Stomach smooth muscle (tissue), 2 donors: ENCODE measurements at regions not wholly inside any gene's neighbourhood (a gene's known extent, or its start where the extent isn't known, plus 50 kb on each side); places are given as distances from the start of the nearest gene placed in this dataset.

Source experiments
- H3K27ac ChIP-seq: one replicate; pipeline ENCODE4 v1.7.0; 2013; ENCODE audit warnings: mild to moderate bottlenecking, low read length, inconsistent platforms
- H3K27me3 ChIP-seq, 2 donors: one replicate each; pipeline ENCODE4 v1.7.0; 2013; ENCODE audit warnings: low read length in 2 of 2; ENCODE audit not compliant: insufficient read depth in 2 of 2, control insufficient read depth in 1 of 2
- H3K36me3 ChIP-seq, 2 donors: one replicate each; pipeline ENCODE4 v1.7.0; 2013; ENCODE audit warnings: low read length in 2 of 2; ENCODE audit not compliant: control insufficient read depth in 2 of 2, insufficient read depth in 2 of 2
- H3K4me1 ChIP-seq: one replicate; pipeline ENCODE4 v1.7.0; 2013; ENCODE audit warnings: low read length; ENCODE audit not compliant: control insufficient read depth, insufficient read depth
- H3K4me3 ChIP-seq, 2 donors: one replicate each; pipeline ENCODE4 v1.7.0; 2013; ENCODE audit warnings: low read length in 2 of 2
- H3K9ac ChIP-seq, 2 donors: one replicate each; pipeline ENCODE4 v1.7.0; 2013; ENCODE audit warnings: low read length in 2 of 2, mild to moderate bottlenecking in 1 of 2
- H3K9me3 ChIP-seq, 2 donors: one replicate each; pipeline ENCODE4 v1.7.0; 2013; ENCODE audit warnings: low read length in 2 of 2; ENCODE audit not compliant: control insufficient read depth in 2 of 2
- donor health status: healthy.
- donor health status: Pancreatic carcinoma.

GRCh38 chr2:107285621-107286299 is 399.8 kb upstream of the ST6GAL2 start:
- H3K9ac ChIP-seq = no peak overlapping the region
- no peaks in the 10 kb centered on the region for H3K4me1 ChIP-seq
- no peaks in the 10 kb centered on the region for H3K36me3 ChIP-seq

DNA sequence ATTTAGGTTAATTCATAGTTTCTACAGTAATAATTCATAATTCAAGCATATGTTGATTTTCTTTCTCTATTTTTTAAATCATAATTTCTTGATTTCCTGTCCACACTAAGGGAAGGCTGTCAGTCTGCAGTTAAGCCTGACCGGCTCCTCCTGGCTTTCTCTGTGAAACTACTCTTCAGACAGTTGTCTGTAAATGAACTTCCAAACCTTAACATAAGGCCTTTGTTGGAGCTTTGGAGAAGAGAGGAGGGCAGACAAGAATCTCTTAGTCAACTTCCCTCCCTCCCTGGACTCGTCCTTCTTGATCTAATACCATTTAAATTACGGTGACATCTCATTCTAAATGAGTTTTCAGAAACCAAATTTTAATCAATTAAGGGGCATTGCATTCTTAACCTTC is 404.1 kb upstream of the ST6GAL2 start:
- Histone ChIP-seq H3K4me3 (no peak overlapping the region), H3K27ac (no peak overlapping the region), H3K9ac (no peak overlapping the region), H3K4me1 (no peaks in the 10 kb centered on the region), H3K9me3 (no peaks in the 10 kb centered on the region), H3K27me3 (no peaks in the 10 kb centered on the region), H3K36me3 (no peaks in the 10 kb centered on the region)

More at GRCh38 chr2:107285621-107286299, 399.8 kb upstream of the ST6GAL2 start:
- H3K27me3 ChIP-seq = no peaks in the 10 kb centered on the region
- no peak overlapping the region for H3K4me3 ChIP-seq
- no peaks in the 10 kb centered on the region for H3K9me3 ChIP-seq
- H3K27ac ChIP-seq = no peak overlapping the region

- H3K4me3 ChIP-seq = no peak overlapping the region
- H3K4me1 ChIP-seq = no peaks in the 10 kb centered on the region
- H3K9ac ChIP-seq = no peak overlapping the region
- no peak overlapping the region for H3K27ac ChIP-seq
- no peaks in the 10 kb centered on the region for H3K9me3 ChIP-seq
- H3K27me3 ChIP-seq = peaks cover 0 to 3% of the 10 kb centered on the region in 2 donors
- H3K36me3 ChIP-seq = no peaks in the 10 kb centered on the region
Measured at GRCh38 chr2:107303964-107304363, 418.0 kb upstream of the ST6GAL2 start.

DNA sequence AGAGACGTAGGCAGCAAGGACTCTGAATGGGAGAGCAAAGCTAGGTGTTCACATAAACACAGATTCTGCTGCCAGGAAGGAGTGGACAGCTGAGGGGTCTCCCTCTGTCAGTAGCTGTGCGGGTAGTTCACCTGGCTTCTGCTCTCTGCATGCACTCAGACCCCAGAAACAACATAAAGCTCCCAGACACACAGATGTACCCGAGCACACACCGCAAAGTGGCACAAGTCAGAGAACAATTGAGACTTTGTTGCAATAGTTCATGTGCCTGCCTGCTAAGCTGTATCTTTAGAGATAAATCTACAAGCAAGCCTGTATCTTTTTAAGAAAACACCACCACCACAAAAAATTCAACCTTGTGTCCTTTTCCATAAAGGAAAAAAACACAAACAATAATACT is 420.0 kb upstream of the ST6GAL2 start:
- no peak overlapping the region for H3K9ac ChIP-seq
- no peaks in the 10 kb centered on the region for H3K36me3 ChIP-seq
- no peak overlapping the region for H3K4me3 ChIP-seq
- H3K27ac ChIP-seq = no peak overlapping the region
- no peaks in the 10 kb centered on the region for H3K9me3 ChIP-seq
- peaks cover 0 to 3% of the 10 kb centered on the region in 2 donors for H3K27me3 ChIP-seq
- no peaks in the 10 kb centered on the region for H3K4me1 ChIP-seq

DNA sequence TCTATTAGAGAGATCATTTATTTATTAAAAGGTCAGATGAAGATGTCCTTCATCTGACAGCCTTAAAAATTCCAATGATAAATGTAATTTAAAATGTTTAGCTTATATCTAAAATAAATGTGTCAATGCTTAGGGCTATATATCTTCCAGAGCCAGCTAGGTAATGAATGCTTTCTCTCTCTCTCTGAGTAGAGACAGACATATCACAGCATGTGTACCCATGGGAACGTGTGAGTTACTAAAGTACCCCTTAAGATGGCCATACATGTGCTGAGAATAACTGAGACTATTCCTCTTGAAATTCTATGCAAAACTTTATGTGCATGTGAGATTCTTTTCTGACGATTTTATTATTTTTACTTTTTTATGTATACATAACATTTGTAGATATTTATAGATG is 420.9 kb upstream of the ST6GAL2 start:
- no peak overlapping the region for H3K27ac ChIP-seq
- H3K9ac ChIP-seq = no peak overlapping the region
- H3K27me3 ChIP-seq = peaks cover 0 to 3% of the 10 kb centered on the region in 2 donors
- H3K4me1 ChIP-seq = no peaks in the 10 kb centered on the region
- H3K4me3 ChIP-seq = no peak overlapping the region
- no peaks in the 10 kb centered on the region for H3K9me3 ChIP-seq
- no peaks in the 10 kb centered on the region for H3K36me3 ChIP-seq

- Histone ChIP-seq H3K4me1 (no peaks in the 10 kb centered on the region), H3K4me3 (no peak overlapping the region), H3K27me3 (peaks cover 0 to 3% of the 10 kb centered on the region in 2 donors), H3K36me3 (no peaks in the 10 kb centered on the region), H3K9ac (no peak overlapping the region), H3K9me3 (no peaks in the 10 kb centered on the region), H3K27ac (no peak overlapping the region)
Measured at GRCh38 chr2:107308835-107309234, 422.9 kb upstream of the ST6GAL2 start.

DNA sequence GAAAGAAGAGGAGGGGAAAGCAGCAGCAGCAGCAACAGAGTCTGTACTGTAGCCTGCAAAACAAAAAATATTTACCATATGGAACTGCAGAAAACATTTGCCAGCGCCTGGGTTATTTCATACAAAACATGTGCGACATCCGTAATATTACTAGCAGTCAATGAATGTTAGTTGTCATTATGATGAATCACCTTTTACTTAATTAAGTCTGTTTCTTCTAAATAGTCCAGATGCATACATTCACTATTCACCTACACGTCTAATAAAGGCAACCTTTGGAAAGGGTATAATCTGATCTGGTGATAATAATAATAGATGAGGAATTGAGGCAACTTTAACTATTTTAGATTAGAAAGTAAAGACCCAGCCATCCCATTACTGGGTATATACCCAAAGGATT is 426.3 kb upstream of the ST6GAL2 start:
- H3K36me3 ChIP-seq = no peaks in the 10 kb centered on the region
- H3K27ac ChIP-seq = no peak overlapping the region
- no peaks in the 10 kb centered on the region for H3K4me1 ChIP-seq
- no peaks in the 10 kb centered on the region for H3K27me3 ChIP-seq
- no peak overlapping the region for H3K4me3 ChIP-seq
- H3K9me3 ChIP-seq = no peaks in the 10 kb centered on the region
- H3K9ac ChIP-seq = no peak overlapping the region

DNA sequence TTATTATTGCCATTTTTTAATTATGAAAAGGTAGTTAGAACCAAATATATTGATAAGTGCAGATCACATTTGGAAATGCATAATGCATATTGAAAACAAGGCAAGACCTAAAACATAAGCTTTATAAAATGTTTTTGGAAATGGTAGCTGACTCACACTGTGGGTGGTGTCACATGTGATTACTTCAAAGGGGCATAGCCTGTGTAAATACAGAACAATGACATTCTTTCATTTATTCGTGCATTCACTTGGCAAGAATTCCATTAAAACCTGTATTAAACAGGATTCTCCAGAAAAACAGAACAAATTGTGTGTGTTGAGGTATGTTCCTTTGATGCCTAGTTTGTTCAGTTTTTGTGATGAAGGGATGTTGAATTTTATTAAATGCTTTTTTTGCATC is 427.3 kb upstream of the ST6GAL2 start:
- Histone ChIP-seq H3K9me3 (no peaks in the 10 kb centered on the region), H3K9ac (no peak overlapping the region)

GRCh38 chr2:107320881-107321280 is 434.9 kb upstream of the ST6GAL2 start:
- H3K4me3 ChIP-seq = no peak overlapping the region
- H3K27me3 ChIP-seq = no peaks in the 10 kb centered on the region
- H3K36me3 ChIP-seq = no peaks in the 10 kb centered on the region
- no peak overlapping the region for H3K9ac ChIP-seq
- H3K27ac ChIP-seq = no peak overlapping the region
- H3K9me3 ChIP-seq = no peaks in the 10 kb centered on the region
- H3K4me1 ChIP-seq = no peaks in the 10 kb centered on the region

More for the DNA sequence above, 427.3 kb upstream of the ST6GAL2 start:
- Histone ChIP-seq H3K4me1 (no peaks in the 10 kb centered on the region), H3K36me3 (no peaks in the 10 kb centered on the region), H3K4me3 (no peak overlapping the region), H3K27ac (no peak overlapping the region), H3K27me3 (no peaks in the 10 kb centered on the region)

DNA sequence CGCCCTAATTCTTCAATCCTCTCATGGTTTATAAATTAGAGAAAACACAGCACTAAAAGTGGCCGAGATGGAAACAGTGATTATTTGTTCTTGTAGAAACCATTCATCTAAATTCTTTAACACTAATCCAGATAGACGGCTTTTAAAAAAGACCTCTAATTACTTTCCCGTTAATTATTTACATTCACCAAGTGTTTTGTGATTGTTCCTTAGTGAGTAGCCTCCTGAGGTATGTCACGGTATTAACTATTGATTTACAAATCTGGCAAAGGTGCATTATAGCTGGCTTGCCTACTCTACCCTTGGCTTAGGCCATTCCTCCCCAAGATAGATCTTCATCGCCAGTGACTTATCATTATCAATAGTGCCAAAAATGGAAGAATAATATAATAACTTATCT is 436.4 kb upstream of the ST6GAL2 start:
- Histone ChIP-seq H3K4me3 (no peak overlapping the region), H3K27me3 (no peaks in the 10 kb centered on the region), H3K4me1 (no peaks in the 10 kb centered on the region), H3K9me3 (no peaks in the 10 kb centered on the region), H3K27ac (no peak overlapping the region), H3K9ac (no peak overlapping the region), H3K36me3 (no peaks in the 10 kb centered on the region)

DNA sequence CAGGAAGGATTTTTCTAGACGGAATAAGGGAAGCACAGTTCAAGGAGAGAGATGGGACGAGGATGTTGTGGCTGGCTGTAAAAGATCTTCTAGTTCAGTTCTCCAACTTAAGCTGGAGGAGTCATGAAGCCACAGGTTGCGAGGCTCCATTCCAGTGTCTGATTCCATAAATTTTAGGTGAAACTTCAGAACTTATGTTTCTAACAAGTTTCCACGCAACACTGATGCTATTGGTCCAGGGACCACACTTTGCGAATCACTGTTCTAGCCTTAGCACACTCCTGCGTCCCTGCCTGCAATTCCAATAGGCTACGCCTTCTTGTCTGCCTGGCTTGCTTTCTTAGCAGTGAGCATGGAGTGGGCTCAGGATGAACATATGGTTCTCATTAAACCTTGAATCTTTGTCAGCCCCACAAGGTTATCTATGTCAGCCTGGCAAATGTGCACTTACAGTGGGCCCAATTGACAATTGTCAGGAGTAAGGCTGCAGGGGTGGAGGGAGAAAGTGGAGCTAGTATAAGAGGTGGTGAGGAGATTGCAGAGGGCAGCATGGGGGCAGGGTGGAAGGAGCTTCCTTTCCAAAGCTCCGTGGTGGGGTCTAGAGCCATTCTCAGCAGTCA is 438.1 kb upstream of the ST6GAL2 start:
- no peaks in the 10 kb centered on the region for H3K36me3 ChIP-seq
- H3K27me3 ChIP-seq = no peaks in the 10 kb centered on the region
- no peak overlapping the region for H3K4me3 ChIP-seq
- no peaks in the 10 kb centered on the region for H3K9me3 ChIP-seq
- no peak overlapping the region for H3K9ac ChIP-seq
- no peak overlapping the region for H3K27ac ChIP-seq
- no peaks in the 10 kb centered on the region for H3K4me1 ChIP-seq
